HG02884 (cell line): ENCODE measurements at regions not wholly inside any gene's neighbourhood (a gene's known extent, or its start where the extent isn't known, plus 50 kb on each side); places are given as distances from the start of the nearest gene placed in this dataset.
"Not testable (repeated sequence)": the region's sequence is repeated elsewhere in the genome, so short reads cannot be mapped to it uniquely, and the experiment has no call there.

Source experiments
- ATAC-seq: cut with Tn5 transposase; IDR thresholded peaks from one replicate; pipeline ENCODE4 v1.9.1; 2021; ENCODE audit warnings: mild to moderate bottlenecking, moderate library complexity; ENCODE audit not compliant: unreplicated experiment

GRCh38 chr10:3580565-3580964, 204.4 kb downstream of the KLF6 start:
- no peak for ATAC-seq

GRCh38 chr10:3579845-3580244, 205.2 kb downstream of the KLF6 start:
- no peak for ATAC-seq

GRCh38 chr10:3578682-3579081, 206.3 kb downstream of the KLF6 start:
- no peak for ATAC-seq

- no peak for ATAC-seq
These were observed 206.8 kb downstream of the KLF6 start for GRCh38 chr10:3578159-3578558.

- ATAC-seq = no peak
These were observed 210.6 kb downstream of the KLF6 start for GRCh38 chr10:3574451-3574850.

- no peak for ATAC-seq
These were observed 211.5 kb downstream of the KLF6 start for GRCh38 chr10:3573498-3573897.

GRCh38 chr10:3571310-3571825, 213.6 kb downstream of the KLF6 start:
- ATAC-seq = no peak

- no peak for ATAC-seq
These were observed 214.1 kb downstream of the KLF6 start for GRCh38 chr10:3570855-3571266.

- no peak for ATAC-seq
These were observed 214.8 kb downstream of the KLF6 start for GRCh38 chr10:3570131-3570729.

- ATAC-seq = no peak
These were observed 216.0 kb downstream of the KLF6 start for GRCh38 chr10:3568983-3569382.

- no peak for ATAC-seq
These were observed 216.6 kb downstream of the KLF6 start for GRCh38 chr10:3568392-3568791.

- ATAC-seq = no peak
These were observed 217.6 kb downstream of the KLF6 start for GRCh38 chr10:3567291-3567963.

GRCh38 chr10:3566627-3567026, 218.4 kb downstream of the KLF6 start:
- no peak for ATAC-seq

GRCh38 chr10:3564346-3565002, 220.5 kb downstream of the KLF6 start:
- ATAC-seq = no peak

GRCh38 chr10:3563298-3563697, 221.7 kb downstream of the KLF6 start:
- ATAC-seq = no peak

GRCh38 chr10:3560628-3561027, 224.4 kb downstream of the KLF6 start:
- ATAC-seq = not testable (repeated sequence)

- no peak for ATAC-seq
These were observed 225.5 kb downstream of the KLF6 start for GRCh38 chr10:3559527-3559926.

- no peak for ATAC-seq
These were observed 226.0 kb downstream of the KLF6 start for GRCh38 chr10:3559011-3559410.

GRCh38 chr10:3556191-3557017, 228.6 kb downstream of the KLF6 start:
- ATAC-seq = not testable (repeated sequence)

- no peak for ATAC-seq
These were observed 230.9 kb downstream of the KLF6 start for GRCh38 chr10:3554121-3554522.

GRCh38 chr10:3552281-3552680, 232.7 kb downstream of the KLF6 start:
- ATAC-seq = no peak
